Mesendoderm (in vitro differentiated cells): ENCODE measurements at regions not wholly inside any gene's neighbourhood (a gene's known extent, or its start where the extent isn't known, plus 50 kb on each side); places are given as distances from the start of the nearest gene placed in this dataset.

Experiments
- DNase-seq: peaks from one replicate; pipeline ENCODE4 v3.0.0; 2013
- H2AK5ac ChIP-seq: 2 replicates; pipeline ENCODE4 v1.6.1; 2013; ENCODE audit warnings: low read length, inconsistent platforms
- H2BK120ac ChIP-seq: 2 replicates; pipeline ENCODE4 v1.6.1; 2013; ENCODE audit warnings: low read depth, mild to moderate bottlenecking, low read length, moderate library complexity, mixed read lengths
- H2BK15ac ChIP-seq: replicated peaks from 2 replicates; pipeline ENCODE4 v1.6.1; 2013; ENCODE audit warnings: low read depth, mild to moderate bottlenecking, moderate library complexity
- H2BK5ac ChIP-seq: 2 replicates; pipeline ENCODE4 v1.6.1; 2013; ENCODE audit warnings: low read length, inconsistent platforms
- H3K18ac ChIP-seq: 2 replicates; pipeline ENCODE4 v1.6.1; 2013; ENCODE audit warnings: mild to moderate bottlenecking, low read length, mixed read lengths
- H3K23ac ChIP-seq: one replicate; pipeline ENCODE4 v1.6.1; 2013; ENCODE audit warnings: low read length
- H3K27ac ChIP-seq: 2 replicates; pipeline ENCODE4 v1.5.1; 2013; ENCODE audit warnings: low read depth, mild to moderate bottlenecking, inconsistent platforms, low read length, moderate library complexity
- H3K27me3 ChIP-seq: 2 replicates; pipeline ENCODE4 v1.6.1; 2013; ENCODE audit warnings: low read length, control low read depth, mild to moderate bottlenecking, inconsistent platforms; ENCODE audit not compliant: insufficient read depth, poor library complexity
- H3K36me3 ChIP-seq: 2 replicates; pipeline ENCODE4 v1.6.1; 2013; ENCODE audit warnings: low read length, inconsistent platforms; ENCODE audit not compliant: control insufficient read depth, insufficient read depth
- H3K4ac ChIP-seq: one replicate; pipeline ENCODE4 v1.6.1; 2013; ENCODE audit warnings: low read depth, mild to moderate bottlenecking, low read length, moderate library complexity
- H3K4me1 ChIP-seq: 2 replicates; pipeline ENCODE4 v1.6.1; 2013; ENCODE audit warnings: low read depth, low read length, inconsistent platforms; ENCODE audit not compliant: control insufficient read depth
- H3K4me2 ChIP-seq: 2 replicates; pipeline ENCODE4 v1.6.1; 2013; ENCODE audit warnings: low read length
- H3K4me3 ChIP-seq: 2 replicates; pipeline ENCODE4 v1.5.1; 2013; ENCODE audit warnings: mild to moderate bottlenecking, low read length
- H3K56ac ChIP-seq: one replicate; pipeline ENCODE4 v1.6.1; 2013; ENCODE audit warnings: low read length
- H3K79me1 ChIP-seq: 2 replicates; pipeline ENCODE4 v1.6.1; 2013; ENCODE audit warnings: low read length, inconsistent platforms
- H3K79me2 ChIP-seq: 2 replicates; pipeline ENCODE4 v1.6.1; 2013; ENCODE audit warnings: mild to moderate bottlenecking, low read length; ENCODE audit not compliant: control insufficient read depth, insufficient read depth
- H3K9ac ChIP-seq: 2 replicates; pipeline ENCODE4 v1.6.1; 2013; ENCODE audit warnings: low read length, inconsistent platforms
- H4K5ac ChIP-seq: one replicate; pipeline ENCODE4 v1.6.1; 2013; ENCODE audit warnings: low read length
- H4K8ac ChIP-seq: one replicate; pipeline ENCODE4 v1.6.1; 2013; ENCODE audit warnings: low read depth, mild to moderate bottlenecking, control low read depth, low read length, moderate library complexity
- WGBS: extraction: QIAGEN DNeasy Blood & Tissue Kit; methylation state at CpG from one replicate; pipeline ENCODE4 v1.1.7; 2013; ENCODE audit warnings: low lambda C conversion rate, missing lambda C conversion rate; ENCODE audit not compliant: insufficient coverage; ENCODE audit errors: extremely low coverage; 5-methylcytosine and 5-hydroxymethylcytosine counted together

- Histone ChIP-seq H3K4me2 (no peak overlapping the region), H4K5ac (no peak overlapping the region), H3K36me3 (no peaks in the 10 kb centered on the region), H3K79me2 (no peaks in the 10 kb centered on the region), H3K79me1 (no peaks in the 10 kb centered on the region), H3K18ac (no peak overlapping the region), H3K4ac (no peak overlapping the region), H2BK15ac (no peak overlapping the region), H3K27me3 (no peaks in the 10 kb centered on the region), H3K4me1 (no peaks in the 10 kb centered on the region), H4K8ac (no peak overlapping the region), H3K4me3 (no peak overlapping the region), H2BK120ac (no peak overlapping the region), H2AK5ac (no peak overlapping the region), H3K9ac (no peak overlapping the region), H3K23ac (no peak overlapping the region), H3K56ac (no peak overlapping the region), H3K27ac (no peak overlapping the region), H2BK5ac (no peak overlapping the region)
- DNase-seq, result no peak
- no CpG with 5 or more reads among the region's 3 CpGs for WGBS
Measured at GRCh38 chr13:86655561-86655960, 856.3 kb upstream of the SLITRK6 start.

- H3K9ac ChIP-seq, result no peak overlapping the region
- H4K8ac ChIP-seq, result no peak overlapping the region
- H3K18ac ChIP-seq, result no peak overlapping the region
- H3K4me2 ChIP-seq, result no peak overlapping the region
- H3K23ac ChIP-seq, result no peak overlapping the region
- H2BK5ac ChIP-seq, result no peak overlapping the region
- H3K27ac ChIP-seq, result no peak overlapping the region
- no peaks in the 10 kb centered on the region for H3K79me2 ChIP-seq
- no peaks in the 10 kb centered on the region for H3K36me3 ChIP-seq
- no peak overlapping the region for H3K56ac ChIP-seq
- H3K4me1 ChIP-seq, result no peaks in the 10 kb centered on the region
- H3K4me3 ChIP-seq, result no peak overlapping the region
- no CpG with 5 or more reads among the region's 1 CpG for WGBS
- no peak overlapping the region for H2BK120ac ChIP-seq
- no peaks in the 10 kb centered on the region for H3K79me1 ChIP-seq
- H3K4ac ChIP-seq, result no peak overlapping the region
- no peak overlapping the region for H4K5ac ChIP-seq
- no peaks in the 10 kb centered on the region for H3K27me3 ChIP-seq
- no peak overlapping the region for H2BK15ac ChIP-seq
- DNase-seq, result no peak
- H2AK5ac ChIP-seq, result no peak overlapping the region
Measured at GRCh38 chr13:86660090-86660489, 860.9 kb upstream of the SLITRK6 start.

- H2BK120ac ChIP-seq, result no peak overlapping the region
- WGBS, result no CpG with 5 or more reads among the region's 3 CpGs
- no peak overlapping the region for H2BK15ac ChIP-seq
- H4K8ac ChIP-seq, result no peak overlapping the region
- no peak overlapping the region for H3K9ac ChIP-seq
- no peaks in the 10 kb centered on the region for H3K36me3 ChIP-seq
- no peak overlapping the region for H3K27ac ChIP-seq
- no peak overlapping the region for H3K4ac ChIP-seq
- H3K4me2 ChIP-seq, result no peak overlapping the region
- H3K79me1 ChIP-seq, result no peaks in the 10 kb centered on the region
- no peak overlapping the region for H2BK5ac ChIP-seq
- H3K23ac ChIP-seq, result no peak overlapping the region
- no peak overlapping the region for H3K56ac ChIP-seq
- no peaks in the 10 kb centered on the region for H3K79me2 ChIP-seq
- H4K5ac ChIP-seq, result no peak overlapping the region
- no peak overlapping the region for H2AK5ac ChIP-seq
- no peak overlapping the region for H3K18ac ChIP-seq
- no peak for DNase-seq
- H3K4me1 ChIP-seq, result no peaks in the 10 kb centered on the region
- no peak overlapping the region for H3K4me3 ChIP-seq
- H3K27me3 ChIP-seq, result no peaks in the 10 kb centered on the region
Measured at GRCh38 chr13:86665842-86666241, 866.6 kb upstream of the SLITRK6 start.

- H3K56ac ChIP-seq, result no peak overlapping the region
- no peak overlapping the region for H2BK120ac ChIP-seq
Measured at GRCh38 chr13:86673931-86674431, 874.8 kb upstream of the SLITRK6 start.

GRCh38 chr13:86681223-86681622, 882.0 kb upstream of the SLITRK6 start:
- Histone ChIP-seq H3K23ac (no peak overlapping the region), H4K8ac (no peak overlapping the region), H3K4me3 (no peak overlapping the region), H3K56ac (no peak overlapping the region), H3K27me3 (no peaks in the 10 kb centered on the region), H3K18ac (no peak overlapping the region), H2BK15ac (no peak overlapping the region), H3K4ac (no peak overlapping the region), H3K79me1 (no peaks in the 10 kb centered on the region), H3K79me2 (no peaks in the 10 kb centered on the region), H2AK5ac (no peak overlapping the region), H3K4me1 (no peaks in the 10 kb centered on the region), H4K5ac (no peak overlapping the region), H3K4me2 (no peak overlapping the region), H3K36me3 (no peaks in the 10 kb centered on the region), H2BK120ac (no peak overlapping the region), H3K9ac (no peak overlapping the region), H3K27ac (no peak overlapping the region), H2BK5ac (no peak overlapping the region)
- no CpG with 5 or more reads among the region's 5 CpGs for WGBS
- DNase-seq, result no peak

More at GRCh38 chr13:86673931-86674431, 874.8 kb upstream of the SLITRK6 start:
- H3K18ac ChIP-seq, result no peak overlapping the region
- no peak overlapping the region for H4K8ac ChIP-seq
- H3K9ac ChIP-seq, result no peak overlapping the region
- H3K27ac ChIP-seq, result no peak overlapping the region
- H3K4me3 ChIP-seq, result no peak overlapping the region
- H2AK5ac ChIP-seq, result no peak overlapping the region
- no peak overlapping the region for H3K4me2 ChIP-seq
- DNase-seq, result no peak
- no peak overlapping the region for H2BK15ac ChIP-seq
- no peaks in the 10 kb centered on the region for H3K27me3 ChIP-seq
- H3K4ac ChIP-seq, result no peak overlapping the region
- no peaks in the 10 kb centered on the region for H3K4me1 ChIP-seq
- no peaks in the 10 kb centered on the region for H3K36me3 ChIP-seq
- no peak overlapping the region for H4K5ac ChIP-seq
- no peaks in the 10 kb centered on the region for H3K79me1 ChIP-seq
- no peaks in the 10 kb centered on the region for H3K79me2 ChIP-seq
- no peak overlapping the region for H3K23ac ChIP-seq
- H2BK5ac ChIP-seq, result no peak overlapping the region

- H3K27me3 ChIP-seq, result no peaks in the 10 kb centered on the region
- no peak overlapping the region for H4K5ac ChIP-seq
- no peak overlapping the region for H3K9ac ChIP-seq
- no peak overlapping the region for H3K23ac ChIP-seq
- no peaks in the 10 kb centered on the region for H3K79me2 ChIP-seq
- no peak overlapping the region for H3K4ac ChIP-seq
- H3K79me1 ChIP-seq, result no peaks in the 10 kb centered on the region
- no peaks in the 10 kb centered on the region for H3K4me1 ChIP-seq
- no peak overlapping the region for H2BK15ac ChIP-seq
- H2BK5ac ChIP-seq, result no peak overlapping the region
- no peak overlapping the region for H3K4me3 ChIP-seq
- H4K8ac ChIP-seq, result no peak overlapping the region
- H3K56ac ChIP-seq, result no peak overlapping the region
- no peak for DNase-seq
- H3K4me2 ChIP-seq, result no peak overlapping the region
- H2AK5ac ChIP-seq, result no peak overlapping the region
- no peak overlapping the region for H3K18ac ChIP-seq
- H3K36me3 ChIP-seq, result no peaks in the 10 kb centered on the region
- H2BK120ac ChIP-seq, result no peak overlapping the region
- H3K27ac ChIP-seq, result no peak overlapping the region
Measured at GRCh38 chr13:86684402-86684801, 885.2 kb upstream of the SLITRK6 start.
